GM12875 (cell line): ENCODE measurements at regions not wholly inside any gene's neighbourhood (a gene's known extent, or its start where the extent isn't known, plus 50 kb on each side); places are given as distances from the start of the nearest gene placed in this dataset.

Source experiments
- H3K4me3 ChIP-seq: one replicate; pipeline ENCODE4 v1.5.1; 2011; ENCODE audit warnings: low read depth, low read length, control low read depth
- CTCF ChIP-seq: IDR thresholded peaks from 2 replicates; pipeline ENCODE4 v1.5.1; 2011; ENCODE audit warnings: low read depth, mild to moderate bottlenecking, control low read depth, inconsistent platforms, low read length, moderate library complexity, borderline replicate concordance; ENCODE audit not compliant: insufficient read depth

- TF ChIP-seq CTCF = no peak
Measured at GRCh38 chr2:13550285-13551231, 833.8 kb downstream of the TRIB2 start.

GRCh38 chr2:13558368-13558767, 841.6 kb downstream of the TRIB2 start:
- no peak for TF ChIP-seq CTCF
- H3K4me3 ChIP-seq = no peak overlapping the region

More at GRCh38 chr2:13550285-13551231, 833.8 kb downstream of the TRIB2 start:
- H3K4me3 ChIP-seq = no peak overlapping the region

- no peak for TF ChIP-seq CTCF
- H3K4me3 ChIP-seq = no peak overlapping the region
Measured at GRCh38 chr2:13560322-13560721, 843.6 kb downstream of the TRIB2 start.

- H3K4me3 ChIP-seq = no peak overlapping the region
- TF ChIP-seq CTCF = no peak
Measured at GRCh38 chr2:13572466-13572865, 855.7 kb downstream of the TRIB2 start.

- TF ChIP-seq CTCF = no peak
- no peak overlapping the region for H3K4me3 ChIP-seq
Measured at GRCh38 chr2:13574831-13575230, 858.1 kb downstream of the TRIB2 start.

GRCh38 chr2:13576406-13577036, 859.8 kb downstream of the TRIB2 start:
- no peak for TF ChIP-seq CTCF
- H3K4me3 ChIP-seq = no peak overlapping the region
